Subcutaneous abdominal adipose tissue (tissue), 5 donors: ENCODE measurements at regions not wholly inside any gene's neighbourhood (a gene's known extent, or its start where the extent isn't known, plus 50 kb on each side); places are given as distances from the start of the nearest gene placed in this dataset.
A peak's percentile ranks its signal among the peaks of the same experiment; 100 is the strongest.

ENCODE experiments used
- H3K27ac ChIP-seq: one replicate; pipeline ENCODE4 v1.7.0; 2013; ENCODE audit warnings: low read depth, mild to moderate bottlenecking, inconsistent platforms, low read length, moderate library complexity
- H3K27me3 ChIP-seq, 5 donors: one replicate each; pipeline ENCODE4 v1.7.0; 2013; ENCODE audit warnings: low read length in 5 of 5, inconsistent platforms in 1 of 5; ENCODE audit not compliant: control insufficient read depth in 5 of 5, insufficient read depth in 4 of 5
- H3K36me3 ChIP-seq, 5 donors: one replicate each; pipeline ENCODE4 v1.7.0; 2013; ENCODE audit warnings: low read length in 5 of 5; ENCODE audit not compliant: control insufficient read depth in 5 of 5, insufficient read depth in 5 of 5
- H3K4me1 ChIP-seq, 5 donors: one replicate each; pipeline ENCODE4 v1.7.0; 2013; ENCODE audit warnings: low read length in 5 of 5, mild to moderate bottlenecking in 3 of 5, moderate library complexity in 1 of 5; ENCODE audit not compliant: control insufficient read depth in 5 of 5, insufficient read depth in 5 of 5
- H3K4me3 ChIP-seq, 5 donors: one replicate each; pipeline ENCODE4 v1.7.0; 2013; ENCODE audit warnings: low read length in 5 of 5, low read depth in 1 of 5
- H3K9ac ChIP-seq, 5 donors: one replicate each; pipeline ENCODE4 v1.7.0; 2013; ENCODE audit warnings: low read length in 5 of 5, mild to moderate bottlenecking in 4 of 5, moderate library complexity in 3 of 5
- H3K9me3 ChIP-seq, 5 donors: one replicate each; pipeline ENCODE4 v1.7.0; 2013; ENCODE audit warnings: low read length in 5 of 5; ENCODE audit not compliant: control insufficient read depth in 5 of 5
- donor health status: healthy.
- donor health status: healthy.
- donor health status: healthy.
- donor health status: healthy.
- donor health status: healthy.

- Histone ChIP-seq H3K36me3 (no peaks in the 10 kb centered on the region), H3K9ac (no peak overlapping the region), H3K4me1 (peaks cover 3 to 36% (median 14%) of the 10 kb centered on the region in 5 donors), H3K27me3 (no peaks in the 10 kb centered on the region), H3K9me3 (peaks cover 0 to 7% (median 2%) of the 10 kb centered on the region in 5 donors), H3K27ac (no peak overlapping the region), H3K4me3 (no peak overlapping the region)
Measured at GRCh38 chr10:3530783-3531645, 254.0 kb downstream of the KLF6 start.

- Histone ChIP-seq H3K9ac (no peak overlapping the region), H3K36me3 (no peaks in the 10 kb centered on the region), H3K9me3 (peaks cover 0 to 8% (median 5%) of the 10 kb centered on the region in 5 donors), H3K27me3 (no peaks in the 10 kb centered on the region), H3K4me3 (no peak overlapping the region), H3K4me1 (peaks cover 3 to 41% (median 14%) of the 10 kb centered on the region in 5 donors), H3K27ac (no peak overlapping the region)
Measured at GRCh38 chr10:3530346-3530745, 254.7 kb downstream of the KLF6 start.

GRCh38 chr10:3529691-3530090 is 255.3 kb downstream of the KLF6 start:
- peaks cover 3 to 41% (median 14%) of the 10 kb centered on the region in 5 donors for H3K4me1 ChIP-seq
- H3K4me3 ChIP-seq = no peak overlapping the region
- H3K27ac ChIP-seq = no peak overlapping the region
- H3K27me3 ChIP-seq = no peaks in the 10 kb centered on the region
- H3K9ac ChIP-seq = no peak overlapping the region
- H3K9me3 ChIP-seq = peaks cover 0 to 8% (median 5%) of the 10 kb centered on the region in 5 donors
- no peaks in the 10 kb centered on the region for H3K36me3 ChIP-seq

GRCh38 chr10:3528823-3529403 is 256.1 kb downstream of the KLF6 start:
- no peaks in the 10 kb centered on the region for H3K27me3 ChIP-seq
- H3K27ac ChIP-seq = peak overlapping the region; percentile 77
- peaks cover 0 to 8% (median 5%) of the 10 kb centered on the region in 5 donors for H3K9me3 ChIP-seq
- H3K4me1 ChIP-seq = peaks cover 3 to 41% (median 14%) of the 10 kb centered on the region in 5 donors
- no peak overlapping the region for H3K9ac ChIP-seq
- H3K36me3 ChIP-seq = no peaks in the 10 kb centered on the region
- H3K4me3 ChIP-seq = no peak overlapping the region

- Histone ChIP-seq H3K36me3 (no peaks in the 10 kb centered on the region), H3K27ac (peak overlapping the region; percentile 77), H3K4me1 (peaks cover 3 to 41% (median 14%) of the 10 kb centered on the region in 5 donors), H3K9ac (no peak overlapping the region), H3K27me3 (no peaks in the 10 kb centered on the region), H3K4me3 (peak overlapping the region in 1 of 5 donors; percentile 18), H3K9me3 (peaks cover 0 to 8% (median 5%) of the 10 kb centered on the region in 5 donors)
Measured at GRCh38 chr10:3528271-3528670, 256.7 kb downstream of the KLF6 start.

GRCh38 chr10:3527869-3528268 is 257.1 kb downstream of the KLF6 start:
- H3K9me3 ChIP-seq = peaks cover 0 to 8% (median 5%) of the 10 kb centered on the region in 5 donors
- peak overlapping the region in 1 of 5 donors; percentile 23 for H3K9ac ChIP-seq
- H3K4me1 ChIP-seq = peaks cover 3 to 41% (median 14%) of the 10 kb centered on the region in 5 donors
- peak overlapping the region; percentile 77 for H3K27ac ChIP-seq
- no peaks in the 10 kb centered on the region for H3K36me3 ChIP-seq
- H3K4me3 ChIP-seq = no peak overlapping the region
- no peaks in the 10 kb centered on the region for H3K27me3 ChIP-seq

GRCh38 chr10:3526727-3527501 is 258.1 kb downstream of the KLF6 start:
- H3K4me1 ChIP-seq = peaks cover 3 to 37% (median 14%) of the 10 kb centered on the region in 5 donors
- no peaks in the 10 kb centered on the region for H3K36me3 ChIP-seq
- peaks cover 0 to 8% (median 5%) of the 10 kb centered on the region in 5 donors for H3K9me3 ChIP-seq
- H3K4me3 ChIP-seq = no peak overlapping the region
- H3K27me3 ChIP-seq = no peaks in the 10 kb centered on the region
- peak overlapping the region in 2 of 5 donors; percentile 6 to 69 for H3K9ac ChIP-seq
- H3K27ac ChIP-seq = peak overlapping the region; percentile 77

GRCh38 chr10:3525832-3526449 is 259.1 kb downstream of the KLF6 start:
- Histone ChIP-seq H3K27me3 (no peaks in the 10 kb centered on the region), H3K9me3 (peaks cover 0 to 8% (median 5%) of the 10 kb centered on the region in 5 donors), H3K9ac (no peak overlapping the region), H3K4me1 (peaks cover 3 to 37% (median 14%) of the 10 kb centered on the region in 5 donors), H3K36me3 (no peaks in the 10 kb centered on the region), H3K27ac (peak overlapping the region; percentile 77), H3K4me3 (no peak overlapping the region)

- no peaks in the 10 kb centered on the region for H3K27me3 ChIP-seq
- H3K36me3 ChIP-seq = no peaks in the 10 kb centered on the region
- no peak overlapping the region for H3K27ac ChIP-seq
- peaks cover 3 to 33% (median 14%) of the 10 kb centered on the region in 5 donors for H3K4me1 ChIP-seq
- H3K9me3 ChIP-seq = peaks cover 0 to 8% (median 5%) of the 10 kb centered on the region in 5 donors
- no peak overlapping the region for H3K9ac ChIP-seq
- no peak overlapping the region for H3K4me3 ChIP-seq
Measured at GRCh38 chr10:3524086-3524960, 260.7 kb downstream of the KLF6 start.
